GM23248 (cell line): ENCODE measurements at regions not wholly inside any gene's neighbourhood (a gene's known extent, or its start where the extent isn't known, plus 50 kb on each side); places are given as distances from the start of the nearest gene placed in this dataset.
A peak's percentile ranks its signal among the peaks of the same experiment; 100 is the strongest.

Experiments used
- DNase-seq: peaks from one replicate; pipeline ENCODE4 v3.0.0-alpha.2; 2015
- H2AFZ ChIP-seq: fragments of 200-600 bp; sonication (generic); 2 replicates; pipeline ENCODE4 v1.6.1; 2016; ENCODE audit warnings: antibody characterized with exemption
- H3F3A ChIP-seq: fragments of 200-600 bp; sonication (generic); 2 replicates; pipeline ENCODE4 v1.6.1; 2016; ENCODE audit warnings: mild to moderate bottlenecking, antibody characterized with exemption, mixed run types; ENCODE audit not compliant: insufficient read depth
- H3K27ac ChIP-seq: fragments of 200-600 bp; sonication (generic); 2 replicates; pipeline ENCODE4 v1.5.1; 2016; ENCODE audit warnings: mild to moderate bottlenecking
- H3K27me3 ChIP-seq: fragments of 200-600 bp; sonication (generic); replicated peaks from 2 replicates; pipeline ENCODE4 v1.6.1; 2016; ENCODE audit warnings: mild to moderate bottlenecking; ENCODE audit not compliant: insufficient read depth
- H3K36me3 ChIP-seq: fragments of 200-600 bp; sonication (generic); 2 replicates; pipeline ENCODE4 v1.6.1; 2016; ENCODE audit warnings: low read depth, mild to moderate bottlenecking
- H3K4me1 ChIP-seq: fragments of 200-600 bp; sonication (generic); 2 replicates; pipeline ENCODE4 v1.6.1; 2016; ENCODE audit warnings: mild to moderate bottlenecking; ENCODE audit not compliant: insufficient read depth
- H3K4me2 ChIP-seq: fragments of 200-600 bp; sonication (generic); one replicate; pipeline ENCODE4 v1.6.1; 2016; ENCODE audit warnings: mild to moderate bottlenecking; ENCODE audit not compliant: unreplicated experiment
- H3K4me3 ChIP-seq: fragments of 200-600 bp; sonication (generic); 2 replicates; pipeline ENCODE4 v1.5.1; 2016; ENCODE audit warnings: mild to moderate bottlenecking
- H3K79me2 ChIP-seq: fragments of 200-600 bp; sonication (generic); 2 replicates; pipeline ENCODE4 v1.6.1; 2016; ENCODE audit warnings: mild to moderate bottlenecking; ENCODE audit not compliant: insufficient read depth
- H3K9ac ChIP-seq: fragments of 200-600 bp; sonication (generic); 2 replicates; pipeline ENCODE4 v1.6.1; 2016; ENCODE audit warnings: mild to moderate bottlenecking
- H3K9me2 ChIP-seq: fragments of 200-600 bp; sonication (generic); 2 replicates; pipeline ENCODE4 v1.6.1; 2016; ENCODE audit warnings: mixed run types, mild to moderate bottlenecking, moderate library complexity; ENCODE audit not compliant: insufficient read depth
- H3K9me3 ChIP-seq: fragments of 200-600 bp; sonication (generic); one replicate; pipeline ENCODE4 v1.6.1; 2017; ENCODE audit warnings: low read depth
- H4K20me1 ChIP-seq: fragments of 200-600 bp; sonication (generic); 2 replicates; pipeline ENCODE4 v1.6.0; 2016; ENCODE audit not compliant: insufficient read depth
- EZH2 ChIP-seq: fragments of 200-600 bp; sonication (generic); IDR thresholded peaks from 2 replicates; pipeline ENCODE4 v1.6.1; 2018; ENCODE audit warnings: antibody characterized with exemption, mild to moderate bottlenecking; ENCODE audit not compliant: insufficient read depth, poor library complexity, severe bottlenecking
- EZH2phosphoT487 ChIP-seq: fragments of 200-600 bp; sonication (generic); IDR thresholded peaks from 2 replicates; pipeline ENCODE4 v1.6.1; 2018; ENCODE audit warnings: antibody characterized with exemption, moderate library complexity, mild to moderate bottlenecking, low read depth; ENCODE audit not compliant: insufficient read depth
- WGBS, 2 experiments: methylation state at CpG; one replicate each; pipeline ENCODE4 v1.1.6; 2015 to 2017; ENCODE audit warnings: low lambda C conversion rate in 2 of 2, low coverage in 1 of 2; ENCODE audit errors: missing lambda C conversion rate in 2 of 2; 5-methylcytosine and 5-hydroxymethylcytosine counted together
- in situ Hi-C: fragments of 300-500 bp; cut with MboI; formaldehyde crosslinking; loops from 2 replicates; pipeline ENCODE4 v1.15.0; 2020

- no peak for DNase-seq
- H2AFZ ChIP-seq = peak overlapping the region; percentile 70
- TF ChIP-seq EZH2 (no peak), EZH2phosphoT487 (no peak)
These were observed 133.7 kb downstream of the SLC28A3 start for GRCh38 chr9:84206801-84207370.

GRCh38 chr9:84207491-84207951, 133.0 kb downstream of the SLC28A3 start:
- DNase-seq = no peak
- WGBS, 2 experiments = 15 to 17% methylated on average over 6 of the region's 6 CpGs
- Histone ChIP-seq H3K4me1 (no peaks in the 10 kb centered on the region), H2AFZ (peak overlapping the region; percentile 70), H4K20me1 (no peaks in the 10 kb centered on the region), H3F3A (no peaks in the 10 kb centered on the region), H3K9me2 (no peaks in the 10 kb centered on the region), H3K4me3 (no peak overlapping the region), H3K79me2 (no peaks in the 10 kb centered on the region), H3K36me3 (no peaks in the 10 kb centered on the region), H3K9ac (no peak overlapping the region), H3K4me2 (no peak overlapping the region), H3K9me3 (no peaks in the 10 kb centered on the region), H3K27ac (no peak overlapping the region), H3K27me3 (no peaks in the 10 kb centered on the region; the same call in 1 of the 2 replicates)
- TF ChIP-seq EZH2 = no peak
- in situ Hi-C loops = no loop called here

More at GRCh38 chr9:84206801-84207370, 133.7 kb downstream of the SLC28A3 start:
- Histone ChIP-seq H3K9me2 (no peaks in the 10 kb centered on the region), H3K4me1 (no peaks in the 10 kb centered on the region), H4K20me1 (no peaks in the 10 kb centered on the region), H3K27me3 (no peaks in the 10 kb centered on the region; the same call in 1 of the 2 replicates), H3K4me2 (no peak overlapping the region), H3K27ac (no peak overlapping the region), H3K36me3 (no peaks in the 10 kb centered on the region), H3K9me3 (no peaks in the 10 kb centered on the region), H3K79me2 (no peaks in the 10 kb centered on the region), H3K9ac (no peak overlapping the region), H3K4me3 (no peak overlapping the region), H3F3A (no peaks in the 10 kb centered on the region)
- in situ Hi-C loops = no loop called here
- WGBS, 2 experiments = 35 to 45% methylated on average over 7 to 9 of the region's 9 CpGs

- Histone ChIP-seq H3K9ac (no peak overlapping the region), H3K4me3 (no peak overlapping the region), H3K4me2 (no peak overlapping the region), H3K27me3 (no peaks in the 10 kb centered on the region; the same call in 1 of the 2 replicates), H3F3A (no peaks in the 10 kb centered on the region), H3K4me1 (no peaks in the 10 kb centered on the region), H3K27ac (no peak overlapping the region), H2AFZ (no peak overlapping the region), H3K79me2 (no peaks in the 10 kb centered on the region), H3K36me3 (no peaks in the 10 kb centered on the region), H4K20me1 (no peaks in the 10 kb centered on the region), H3K9me3 (no peaks in the 10 kb centered on the region), H3K9me2 (no peaks in the 10 kb centered on the region)
- TF ChIP-seq EZH2 (no peak), EZH2phosphoT487 (no peak)
- no peak for DNase-seq
- whole genome bisulfite sequencing, 2 experiments = 67 to 72% methylated on average over 3 of the region's 3 CpGs
- in situ Hi-C loops = no loop called here
These were observed 128.3 kb downstream of the SLC28A3 start for GRCh38 chr9:84212246-84212645.

- in situ Hi-C loops = no loop called here
- no peaks in the 10 kb centered on the region for H4K20me1 ChIP-seq
- no peak for DNase-seq
These were observed 127.6 kb downstream of the SLC28A3 start for GRCh38 chr9:84212982-84213381.

GRCh38 chr9:84216151-84216550, 124.4 kb downstream of the SLC28A3 start:
- Histone ChIP-seq H4K20me1 (no peaks in the 10 kb centered on the region), H2AFZ (no peak overlapping the region), H3K27ac (no peak overlapping the region), H3K9ac (no peak overlapping the region), H3K9me3 (no peaks in the 10 kb centered on the region), H3K4me3 (no peak overlapping the region), H3F3A (no peaks in the 10 kb centered on the region), H3K4me1 (no peaks in the 10 kb centered on the region), H3K79me2 (no peaks in the 10 kb centered on the region), H3K27me3 (no peaks in the 10 kb centered on the region), H3K9me2 (no peaks in the 10 kb centered on the region), H3K36me3 (no peaks in the 10 kb centered on the region), H3K4me2 (no peak overlapping the region)
- TF ChIP-seq EZH2 (no peak), EZH2phosphoT487 (no peak)
- WGBS, 2 experiments = 69 to 83% methylated on average over 2 of the region's 2 CpGs
- in situ Hi-C loops = no loop called here
- peak; percentile 55 for DNase-seq

More at GRCh38 chr9:84212982-84213381, 127.6 kb downstream of the SLC28A3 start:
- Histone ChIP-seq H3K9me3 (no peaks in the 10 kb centered on the region), H3K4me2 (no peak overlapping the region), H3K27me3 (no peaks in the 10 kb centered on the region), H3F3A (no peaks in the 10 kb centered on the region), H3K4me1 (no peaks in the 10 kb centered on the region), H3K4me3 (no peak overlapping the region), H3K79me2 (no peaks in the 10 kb centered on the region), H3K36me3 (no peaks in the 10 kb centered on the region), H3K27ac (no peak overlapping the region), H3K9me2 (no peaks in the 10 kb centered on the region), H3K9ac (no peak overlapping the region), H2AFZ (no peak overlapping the region)
- WGBS, 2 experiments = 78 to 89% methylated on average over 2 of the region's 2 CpGs
- TF ChIP-seq EZH2phosphoT487 = no peak
- no peak for TF ChIP-seq EZH2
